CD8-positive, alpha-beta memory T cell (primary cell): ENCODE measurements at regions not wholly inside any gene's neighbourhood (a gene's known extent, or its start where the extent isn't known, plus 50 kb on each side); places are given as distances from the start of the nearest gene placed in this dataset.
"Not testable (repeated sequence)": the region's sequence is repeated elsewhere in the genome, so short reads cannot be mapped to it uniquely, and the experiment has no call there.

Experiments used
- CTCF ChIA-PET: fragments of 350-600 bp; sonication (Branson Sonifier 250); formaldehyde crosslinking; loops from one replicate; lab custom pipeline; 2021; ENCODE audit warnings: antibody characterized with exemption; lab: Charles Lee
- POLR2A ChIA-PET: fragments of 350-600 bp; sonication (Branson Sonifier 250); formaldehyde crosslinking; loops from one replicate; lab custom pipeline; 2021; ENCODE audit warnings: antibody characterized with exemption; lab: Charles Lee
- DNase-seq, 5 donors: peaks; one replicate each; pipeline versions ENCODE4 v3.0.0 to v3.0.0-alpha.2; 2020 to 2022; ENCODE audit warnings: mixed read lengths in 1 of 5
- H3K27ac ChIP-seq: one replicate; pipeline ENCODE4 v1.7.0; 2013; ENCODE audit warnings: low read depth, mild to moderate bottlenecking, low read length, moderate library complexity
- H3K27me3 ChIP-seq: 2 replicates; pipeline ENCODE4 v1.7.0; 2013; ENCODE audit warnings: low read length, mild to moderate bottlenecking; ENCODE audit not compliant: insufficient read depth, poor library complexity, severe bottlenecking
- H3K36me3 ChIP-seq: 2 replicates; pipeline ENCODE4 v1.7.0; 2013; ENCODE audit warnings: mild to moderate bottlenecking, low read length, moderate library complexity; ENCODE audit not compliant: insufficient read depth
- H3K4me1 ChIP-seq: 2 replicates; pipeline ENCODE4 v1.7.0; 2013; ENCODE audit warnings: mild to moderate bottlenecking, low read length, moderate library complexity; ENCODE audit not compliant: insufficient read depth
- H3K4me3 ChIP-seq: 2 replicates; pipeline ENCODE4 v1.7.0; 2013; ENCODE audit warnings: mild to moderate bottlenecking, low read length
- H3K9me3 ChIP-seq: 2 replicates; pipeline ENCODE4 v1.7.0; 2013; ENCODE audit warnings: mild to moderate bottlenecking, low read length
- H3K27ac Mint-ChIP-seq, 8 donors: one replicate each; pipeline ENCODE4 v1.8.0; 2020 to 2021; ENCODE audit warnings: mixed read lengths in 8 of 8, mild to moderate bottlenecking in 6 of 8, inconsistent platforms in 3 of 8, moderate library complexity in 3 of 8
- H3K27me3 Mint-ChIP-seq, 2 donors: one replicate each; pipeline ENCODE4 v1.8.0; 2020 to 2021; ENCODE audit warnings: mixed read lengths in 2 of 2, mild to moderate bottlenecking in 1 of 2, moderate library complexity in 1 of 2
- H3K36me3 Mint-ChIP-seq, 3 donors: one replicate each; pipeline ENCODE4 v1.8.0; 2020 to 2021; ENCODE audit warnings: mixed read lengths in 3 of 3, inconsistent platforms in 1 of 3, mild to moderate bottlenecking in 1 of 3
- H3K4me1 Mint-ChIP-seq, 3 donors: one replicate each; pipeline ENCODE4 v1.8.0; 2020 to 2021; ENCODE audit warnings: mixed read lengths in 3 of 3, inconsistent platforms in 1 of 3, mild to moderate bottlenecking in 1 of 3
- H3K4me3 Mint-ChIP-seq, 7 donors: one replicate each; pipeline ENCODE4 v1.8.0; 2020 to 2021; ENCODE audit warnings: mixed read lengths in 7 of 7, mild to moderate bottlenecking in 6 of 7, moderate library complexity in 4 of 7, inconsistent platforms in 2 of 7
- H3K9me3 Mint-ChIP-seq, 5 donors: one replicate each; pipeline ENCODE4 v1.8.0; 2020 to 2022; ENCODE audit warnings: mixed read lengths in 5 of 5, mild to moderate bottlenecking in 3 of 5, moderate library complexity in 2 of 5, inconsistent platforms in 1 of 5

GRCh38 chr14:86072116-86072894 lies 542.4 kb downstream of the FLRT2 start:
- Mint-ChIP-seq H3K27me3 (no peaks in the 10 kb centered on the region), H3K4me3 (peak overlapping the region in 1 of 7 donors; percentile 25), H3K9me3 (peaks cover 0 to 9% (median 2%) of the 10 kb centered on the region in 5 donors), H3K4me1 (peaks cover 10 to 16% (median 12%) of the 10 kb centered on the region in 3 donors), H3K36me3 (peaks cover 3 to 26% (median 3%) of the 10 kb centered on the region in 3 donors), H3K27ac (peak overlapping the region in 5 of 8 donors; percentile 0 to 69 (median 18))
- H3K27me3 ChIP-seq: no peaks in the 10 kb centered on the region
- DNase-seq: no peak
- H3K4me1 ChIP-seq: no peaks in the 10 kb centered on the region
- ChIA-PET POLR2A (no interaction called here), CTCF (no interaction called here)
- no peaks in the 10 kb centered on the region for H3K36me3 ChIP-seq
- H3K27ac ChIP-seq: no peak overlapping the region
- no peaks in the 10 kb centered on the region for H3K9me3 ChIP-seq
- no peak overlapping the region for H3K4me3 ChIP-seq

- Mint-ChIP-seq H3K4me3 (no peak overlapping the region), H3K9me3 (peaks cover 0 to 4% (median 2%) of the 10 kb centered on the region in 5 donors), H3K27ac (no peak overlapping the region), H3K4me1 (peaks cover 2 to 6% (median 3%) of the 10 kb centered on the region in 3 donors), H3K36me3 (peaks cover 0 to 12% (median 3%) of the 10 kb centered on the region in 3 donors), H3K27me3 (no peaks in the 10 kb centered on the region)
- ChIA-PET CTCF (no interaction called here), POLR2A (no interaction called here)
- Histone ChIP-seq H3K4me3 (no peak overlapping the region), H3K36me3 (no peaks in the 10 kb centered on the region), H3K9me3 (no peaks in the 10 kb centered on the region), H3K4me1 (no peaks in the 10 kb centered on the region), H3K27me3 (no peaks in the 10 kb centered on the region), H3K27ac (no peak overlapping the region)
- DNase-seq: no peak
These were observed 536.7 kb downstream of the FLRT2 start for GRCh38 chr14:86066651-86067050.

DNA sequence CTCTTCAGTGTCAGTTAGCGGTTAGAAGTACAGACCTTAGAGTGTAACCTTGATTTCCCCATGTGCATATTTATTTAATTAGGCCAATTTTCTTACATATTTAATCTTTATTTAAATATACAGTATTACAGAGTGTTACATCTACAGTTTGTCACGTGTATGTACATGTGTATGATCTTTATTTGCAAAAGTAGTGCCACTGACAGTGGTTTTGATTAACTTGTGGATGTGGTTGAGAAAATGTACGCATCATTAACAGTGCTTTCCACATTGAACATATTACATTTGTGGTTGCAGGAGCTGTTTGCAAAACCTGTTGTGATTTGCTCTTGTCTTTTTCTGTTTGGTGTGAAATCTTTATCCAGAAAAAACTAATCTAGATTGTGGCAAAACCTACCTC lies 535.5 kb downstream of the FLRT2 start:
- Histone ChIP-seq H3K4me3 (no peak overlapping the region), H3K9me3 (no peaks in the 10 kb centered on the region), H3K27me3 (no peaks in the 10 kb centered on the region), H3K4me1 (no peaks in the 10 kb centered on the region), H3K27ac (no peak overlapping the region), H3K36me3 (no peaks in the 10 kb centered on the region)
- no peak for DNase-seq
- POLR2A ChIA-PET: no interaction called here
- peaks cover 0 to 4% (median 2%) of the 10 kb centered on the region in 5 donors for H3K9me3 Mint-ChIP-seq
- peaks cover 0 to 2% (median 0%) of the 10 kb centered on the region in 3 donors for H3K4me1 Mint-ChIP-seq
- H3K27ac Mint-ChIP-seq: no peak overlapping the region
- no peaks in the 10 kb centered on the region for H3K27me3 Mint-ChIP-seq
- no peak overlapping the region for H3K4me3 Mint-ChIP-seq
- CTCF ChIA-PET: no interaction called here
- H3K36me3 Mint-ChIP-seq: peaks cover 0 to 7% (median 2%) of the 10 kb centered on the region in 3 donors

DNA sequence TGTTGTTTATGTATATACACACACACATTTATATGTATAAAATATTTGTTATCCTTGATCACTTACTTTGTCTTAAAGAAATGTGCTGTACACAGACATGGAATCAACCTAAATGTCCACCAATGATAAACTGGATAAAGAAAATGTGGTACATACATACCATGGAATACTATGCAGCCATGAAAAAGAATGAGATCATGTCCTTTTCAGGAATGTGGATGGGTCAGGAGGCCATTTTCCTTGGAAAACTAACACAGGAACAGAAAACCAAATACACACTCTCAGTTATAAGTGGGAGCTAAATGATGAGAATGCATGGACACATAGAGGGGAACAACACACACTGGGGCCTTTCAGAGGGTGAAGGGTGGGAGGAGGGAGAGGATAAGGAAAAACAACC lies 534.7 kb downstream of the FLRT2 start:
- H3K4me1 Mint-ChIP-seq, POLR2A ChIA-PET, H3K27me3 ChIP-seq, H3K27me3 Mint-ChIP-seq, H3K4me3 Mint-ChIP-seq, H3K36me3 Mint-ChIP-seq, H3K27ac ChIP-seq, DNase-seq, H3K4me3 ChIP-seq, H3K4me1 ChIP-seq, H3K36me3 ChIP-seq, H3K9me3 Mint-ChIP-seq, CTCF ChIA-PET, H3K9me3 ChIP-seq, H3K27ac Mint-ChIP-seq: not testable (repeated sequence)

GRCh38 chr14:86057018-86057667 lies 527.2 kb downstream of the FLRT2 start:
- peak overlapping the region in 1 of 8 donors; percentile 7 for H3K27ac Mint-ChIP-seq
- H3K9me3 Mint-ChIP-seq: no peaks in the 10 kb centered on the region
- no peak for DNase-seq
- Histone ChIP-seq H3K36me3 (no peaks in the 10 kb centered on the region), H3K27me3 (no peaks in the 10 kb centered on the region), H3K27ac (no peak overlapping the region), H3K4me1 (no peaks in the 10 kb centered on the region), H3K9me3 (no peaks in the 10 kb centered on the region), H3K4me3 (no peak overlapping the region)
- POLR2A ChIA-PET: no interaction called here
- no peaks in the 10 kb centered on the region for H3K27me3 Mint-ChIP-seq
- H3K4me3 Mint-ChIP-seq: no peak overlapping the region
- peaks cover 8 to 11% (median 10%) of the 10 kb centered on the region in 3 donors for H3K4me1 Mint-ChIP-seq
- CTCF ChIA-PET: interaction anchor here (1.1 kb wide), 1 partner anchor 24 kb away, joined by 3 read pairs; no protein-coding TSS in a partner anchor
- no peaks in the 10 kb centered on the region for H3K36me3 Mint-ChIP-seq

DNA sequence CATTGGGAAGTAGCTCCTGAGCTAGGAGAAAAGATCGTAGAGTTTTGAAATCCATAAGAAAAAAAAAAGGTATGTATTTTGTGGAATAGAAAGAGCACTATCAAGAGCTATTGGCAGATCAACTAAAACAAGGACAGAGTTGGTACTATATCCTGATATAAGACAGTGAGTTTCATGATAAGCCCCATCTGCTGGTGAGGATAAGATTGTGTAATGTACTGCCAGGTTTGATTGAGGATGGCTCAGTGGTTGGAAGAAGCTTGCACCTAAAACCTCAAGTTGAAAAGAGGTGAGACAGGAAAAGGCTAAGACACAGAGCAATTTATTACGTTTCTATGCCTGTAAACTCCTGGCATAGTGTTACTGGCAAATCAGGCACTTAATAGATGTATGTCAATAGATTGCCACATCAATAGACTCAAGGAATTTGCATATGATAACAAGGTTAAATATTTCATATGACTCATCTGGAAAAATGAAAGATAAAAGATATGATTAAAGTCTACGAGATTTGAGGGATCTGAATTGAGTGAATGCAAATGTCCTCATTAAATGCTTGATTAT lies 525.6 kb downstream of the FLRT2 start:
- H3K27ac Mint-ChIP-seq: peak overlapping the region in 4 of 8 donors; percentile 0 to 63 (median 38)
- peaks cover 8 to 11% (median 10%) of the 10 kb centered on the region in 3 donors for H3K4me1 Mint-ChIP-seq
- peak in 1 of 5 donors; percentile 5 for DNase-seq
- Histone ChIP-seq H3K4me1 (no peaks in the 10 kb centered on the region), H3K27me3 (no peaks in the 10 kb centered on the region), H3K36me3 (no peaks in the 10 kb centered on the region), H3K9me3 (no peaks in the 10 kb centered on the region), H3K4me3 (no peak overlapping the region), H3K27ac (no peak overlapping the region)
- no peaks in the 10 kb centered on the region for H3K27me3 Mint-ChIP-seq
- ChIA-PET CTCF (no interaction called here), POLR2A (no interaction called here)
- no peak overlapping the region for H3K4me3 Mint-ChIP-seq
- H3K9me3 Mint-ChIP-seq: no peaks in the 10 kb centered on the region
- no peaks in the 10 kb centered on the region for H3K36me3 Mint-ChIP-seq

GRCh38 chr14:86052868-86053267 lies 522.9 kb downstream of the FLRT2 start:
- POLR2A ChIA-PET: no interaction called here
- H3K4me1 ChIP-seq: no peaks in the 10 kb centered on the region
- peaks cover 8 to 11% (median 10%) of the 10 kb centered on the region in 3 donors for H3K4me1 Mint-ChIP-seq
- H3K36me3 ChIP-seq: no peaks in the 10 kb centered on the region
- no peaks in the 10 kb centered on the region for H3K27me3 ChIP-seq
- H3K9me3 ChIP-seq: no peaks in the 10 kb centered on the region
- DNase-seq: no peak
- no peak overlapping the region for H3K4me3 ChIP-seq
- no peak overlapping the region for H3K4me3 Mint-ChIP-seq
- H3K27ac ChIP-seq: no peak overlapping the region
- H3K27ac Mint-ChIP-seq: peak overlapping the region in 1 of 8 donors; percentile 35
- no peaks in the 10 kb centered on the region for H3K36me3 Mint-ChIP-seq
- H3K27me3 Mint-ChIP-seq: no peaks in the 10 kb centered on the region
- no peaks in the 10 kb centered on the region for H3K9me3 Mint-ChIP-seq
- CTCF ChIA-PET: no interaction called here

DNA sequence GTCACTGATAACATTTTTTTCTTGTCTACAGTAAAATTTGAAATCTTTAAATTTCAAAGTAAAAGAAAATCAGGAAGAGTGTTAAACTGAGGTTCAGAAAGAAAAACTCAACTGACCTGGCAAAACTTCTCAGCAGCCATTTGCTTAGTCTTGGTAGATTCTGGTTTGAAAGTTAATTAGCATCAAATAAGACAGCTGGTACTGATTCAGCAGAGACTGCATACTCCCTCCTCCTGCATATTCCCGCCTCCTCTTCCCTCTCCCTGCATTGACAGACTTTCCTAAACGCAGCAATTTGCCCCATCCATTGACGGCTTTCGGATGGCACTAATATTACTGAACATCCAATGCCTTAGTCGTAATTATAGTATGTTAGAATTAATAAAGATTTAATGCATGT lies 520.8 kb downstream of the FLRT2 start:
- CTCF ChIA-PET: no interaction called here
- Mint-ChIP-seq H3K4me3 (no peak overlapping the region), H3K27ac (no peak overlapping the region), H3K36me3 (peaks cover 0 to 16% (median 1%) of the 10 kb centered on the region in 3 donors), H3K27me3 (no peaks in the 10 kb centered on the region), H3K9me3 (peaks cover 0 to 5% (median 0%) of the 10 kb centered on the region in 5 donors), H3K4me1 (peaks cover 7 to 15% (median 8%) of the 10 kb centered on the region in 3 donors)
- Histone ChIP-seq H3K27me3 (no peaks in the 10 kb centered on the region), H3K4me3 (no peak overlapping the region), H3K36me3 (no peaks in the 10 kb centered on the region), H3K4me1 (no peaks in the 10 kb centered on the region), H3K27ac (no peak overlapping the region), H3K9me3 (no peaks in the 10 kb centered on the region)
- DNase-seq: no peak
- POLR2A ChIA-PET: no interaction called here
